K562 (cell line): ENCODE measurements at regions not wholly inside any gene's neighbourhood (a gene's known extent, or its start where the extent isn't known, plus 50 kb on each side); places are given as distances from the start of the nearest gene placed in this dataset.

Experiments used
- ATAC-seq: fragments of 200-7000 bp; cut with Tn5 transposase; 3 replicates; pipeline ENCODE4 v1.9.1; 2020; ENCODE audit warnings: moderate library complexity
- BruUV-seq: library from RNA; stranded (reverse); fragments of 400-500 nt; replicated peaks from 2 replicates; lab custom pipeline; 2021; lab: Mats Ljungman, UMichigan
- CTCF ChIA-PET: fragments of 300-600 bp; formaldehyde crosslinking; extraction: SDS; loops from one replicate; lab custom pipeline; 2021; ENCODE audit warnings: low intra/inter-chr PET ratio; lab: Yijun Ruan, JAX
- POLR2A ChIA-PET: fragments of 300-600, 350-650 bp; sonication (Branson Sonifier 250); formaldehyde crosslinking; extraction: SDS; loops from one replicate; lab custom pipeline; 2021; ENCODE audit warnings: antibody characterized with exemption, inconsistent platforms; lab: Yijun Ruan, JAX
- DNase-seq, 4 experiments: peaks; one replicate each; pipeline versions ENCODE4 v3.0.0 to v3.0.0-alpha.2; 2011 to 2018; ENCODE audit warnings: low spot score in 3 of 4, mixed read lengths in 3 of 4; ENCODE audit errors: extremely low read depth in 1 of 4
- FAIRE-seq: peaks from 2 replicates; lab custom pipeline; 2011; peaks lifted over from hg19 to GRCh38; lab: Jason Lieb, UNC
- H2AFZ ChIP-seq: 2 replicates; pipeline ENCODE4 v1.6.0; 2011; ENCODE audit warnings: low read depth, low read length, control low read depth, inconsistent platforms
- H3K27ac ChIP-seq: fragments of 200-600 bp; 3 replicates; pipeline ENCODE4 v1.8.0; 2011; ENCODE audit warnings: low read depth, mild to moderate bottlenecking, control low read depth, inconsistent platforms, low read length, moderate library complexity, mixed read lengths; ENCODE audit errors: extremely low read depth
- H3K27me3 ChIP-seq, 2 experiments: fragments of 300-600 bp in 1 of 2; 2 replicates in 1 of 2; 3 replicates in 1 of 2; pipeline versions ENCODE4 v1.6.0 to v1.8.0; 2011; ENCODE audit warnings: inconsistent platforms in 2 of 2, low read length in 2 of 2, mild to moderate bottlenecking in 1 of 2, mixed read lengths in 1 of 2, moderate library complexity in 1 of 2; ENCODE audit not compliant: control insufficient read depth in 2 of 2, insufficient read depth in 2 of 2
- H3K36me3 ChIP-seq: fragments of 300-600 bp; 3 replicates; pipeline ENCODE4 v1.8.0; 2011; ENCODE audit warnings: mild to moderate bottlenecking, low read length, inconsistent platforms; ENCODE audit not compliant: control insufficient read depth, insufficient read depth
- H3K4me1 ChIP-seq, 2 experiments: fragments of 200-600 bp in 1 of 2; replicated peaks in 1 of 2; 2 replicates in 1 of 2; 3 replicates in 1 of 2; pipeline versions ENCODE4 v1.5.1 to v1.8.0; 2011; ENCODE audit warnings: inconsistent platforms in 2 of 2, low read length in 2 of 2, mild to moderate bottlenecking in 1 of 2, mixed read lengths in 1 of 2, moderate library complexity in 1 of 2; ENCODE audit not compliant: control insufficient read depth in 2 of 2, insufficient read depth in 2 of 2
- H3K4me2 ChIP-seq: 2 replicates; pipeline ENCODE4 v1.6.1; 2011; ENCODE audit warnings: low read length, control low read depth, inconsistent platforms, mixed read lengths; ENCODE audit not compliant: insufficient read depth
- H3K4me3 ChIP-seq: fragments of 200-600 bp; sonication (generic), shearing (Covaris generic); 2 replicates; pipeline ENCODE4 v1.5.1; 2016; ENCODE audit warnings: control low read depth, inconsistent platforms
- H3K79me2 ChIP-seq: fragments of 200-600 bp; 3 replicates; pipeline ENCODE4 v1.8.0; 2011; ENCODE audit warnings: low read length, inconsistent platforms; ENCODE audit not compliant: control insufficient read depth, insufficient read depth
- H3K9ac ChIP-seq, 2 experiments: 2 replicates each; pipeline versions ENCODE4 v1.6.0 to v1.6.1; 2011; ENCODE audit warnings: low read depth in 2 of 2, low read length in 2 of 2, control low read depth in 1 of 2, inconsistent platforms in 1 of 2, mild to moderate bottlenecking in 1 of 2, mixed read lengths in 1 of 2; ENCODE audit not compliant: insufficient read depth in 1 of 2
- H3K9me1 ChIP-seq: one replicate; pipeline ENCODE4 v1.6.0; 2011; ENCODE audit warnings: inconsistent platforms, mild to moderate bottlenecking, low read length, moderate library complexity; ENCODE audit not compliant: control insufficient read depth, insufficient read depth
- H3K9me3 ChIP-seq: replicated peaks from 2 replicates; pipeline ENCODE4 v1.5.1; 2011; ENCODE audit warnings: low read depth, low read length, inconsistent platforms; ENCODE audit not compliant: control insufficient read depth, insufficient read depth
- H4K20me1 ChIP-seq: replicated peaks from 2 replicates; pipeline ENCODE4 v1.6.1; 2011; ENCODE audit warnings: low read length, inconsistent platforms, mixed read lengths; ENCODE audit not compliant: control insufficient read depth, insufficient read depth
- CBX5 ChIP-seq: IDR thresholded peaks from 2 replicates; pipeline ENCODE4 v1.6.1; 2014; ENCODE audit warnings: low read depth, borderline replicate concordance
- CREB1 ChIP-seq, 2 experiments: sonication (generic) in 1 of 2; formaldehyde crosslinking in 1 of 2; IDR thresholded peaks; 2 replicates each; pipeline versions ENCODE4 v1.6.1 to v1.8.0; 2012 to 2022; ENCODE audit warnings: inconsistent platforms in 1 of 2, mild to moderate bottlenecking in 1 of 2, missing genetic modification reagents in 1 of 2, moderate library complexity in 1 of 2
- CREM ChIP-seq: IDR thresholded peaks from 2 replicates; pipeline ENCODE4 v1.6.1; 2014; ENCODE audit warnings: antibody characterized with exemption, low read depth
- E2F6 ChIP-seq, 2 experiments: IDR thresholded peaks; 2 replicates each; pipeline ENCODE4 v1.6.1; 2011; ENCODE audit warnings: borderline replicate concordance in 1 of 2, control low read depth in 1 of 2, low read depth in 1 of 2, low read length in 1 of 2, mild to moderate bottlenecking in 1 of 2, mixed read lengths in 1 of 2, moderate library complexity in 1 of 2; ENCODE audit not compliant: insufficient read depth in 1 of 2, insufficient read length in 1 of 2, poor library complexity in 1 of 2, severe bottlenecking in 1 of 2; ENCODE audit errors: extremely low read depth in 1 of 2
- EHMT2 ChIP-seq: fragments of 450-650 bp; IDR thresholded peaks from 2 replicates; pipeline ENCODE4 v1.6.1; 2018; ENCODE audit warnings: antibody characterized with exemption
- EP400 ChIP-seq: fragments of 450-650 bp; IDR thresholded peaks from 2 replicates; pipeline ENCODE4 v1.6.1; 2017; ENCODE audit warnings: antibody characterized with exemption, mild to moderate bottlenecking, moderate library complexity
- FOXK2 ChIP-seq, 2 experiments: fragments of 450-650 bp; IDR thresholded peaks in 1 of 2; conservative IDR thresholded peaks in 1 of 2; 2 replicates each; pipeline ENCODE4 v1.6.1; 2016; ENCODE audit warnings: low read depth in 2 of 2, mild to moderate bottlenecking in 1 of 2
- GABPA ChIP-seq: fragments of 200-800 bp; sonication (Bioruptor generic); conservative IDR thresholded peaks from 2 replicates; pipeline ENCODE4 v1.6.1; 2016; ENCODE audit warnings: low read depth, missing genetic modification characterization, missing compliant biosample characterization
- SREBF2 ChIP-seq: sonication (generic); formaldehyde crosslinking; IDR thresholded peaks from 2 replicates; pipeline ENCODE4 v1.4.0; 2020; ENCODE audit warnings: mild to moderate bottlenecking, missing genetic modification reagents
- WHSC1 ChIP-seq: IDR thresholded peaks from one replicate; pipeline ENCODE4 v1.6.1; 2012; ENCODE audit warnings: low read length, control low read depth, inconsistent platforms
- ZNF644 ChIP-seq: fragments of 200-800 bp; sonication (Bioruptor generic); IDR thresholded peaks from 2 replicates; pipeline ENCODE4 v1.6.1; 2016; ENCODE audit warnings: low read depth, missing genetic modification characterization, missing compliant biosample characterization
- WGBS: fragments of 100-300 bp; shearing (Covaris generic); methylation state at CpG from one replicate; pipeline ENCODE4 v1.1.6; 2016; ENCODE audit warnings: low coverage, mixed read lengths; ENCODE audit not compliant: insufficient coverage; ENCODE audit errors: missing lambda C conversion rate; 5-methylcytosine and 5-hydroxymethylcytosine counted together
- in situ Hi-C: fragments of 300-500 bp; cut with MboI; formaldehyde crosslinking; loops from 4 replicates; pipeline ENCODE4 v1.15.0; 2018; ENCODE audit warnings: inconsistent platforms, mixed read lengths
- intact Hi-C: fragments of 100-400 bp; cut with micrococcal nuclease; formaldehyde crosslinking; loops from 2 replicates; pipeline ENCODE4 v1.14.2; 2022

- TF ChIP-seq SREBF2 (no peak), CBX5 (no peak)
- TF ChIP-seq, all 486 proteins: peak for 0
These were observed 115.5 kb upstream of the GALNT17 start (continued) for GRCh38 chr7:71016401-71016800.

GRCh38 chr7:71017602-71018001 lies 114.3 kb upstream of the GALNT17 start:
- Histone ChIP-seq H3K9ac (no peak overlapping the region), H3K27me3 (peaks cover 0 to 14% of the 10 kb centered on the region in 2 experiments; a peak in 3 of 5 replicates), H3K9me3 (no peaks in the 10 kb centered on the region), H3K4me2 (peak overlapping the region; percentile 24; the same call in 1 of the 2 replicates), H3K9me1 (no peaks in the 10 kb centered on the region), H4K20me1 (no peaks in the 10 kb centered on the region), H3K27ac (0 out of 3 replicates have a peak overlapping the region, but pooled peaks have one; percentile 6), H3K79me2 (no peaks in the 10 kb centered on the region), H3K36me3 (no peaks in the 10 kb centered on the region), H3K4me1 (no peaks in the 10 kb centered on the region; a peak in 2 of 5 replicates), H2AFZ (peak overlapping the region; percentile 74; the same call in 1 of the 2 replicates), H3K4me3 (no peak overlapping the region)
- CTCF ChIA-PET: no interaction called here
- no TSS peak for BruUV-seq
- intact Hi-C loops (no loop called here), in situ Hi-C loops (no loop called here)
- POLR2A ChIA-PET: no interaction called here
- ATAC-seq: peak; percentile 68
- peak; percentile 65 for FAIRE-seq
- WGBS: 10% methylated on average over 17 of the region's 17 CpGs
- peak in 2 of 4 experiments; percentile 18 to 47 for DNase-seq
- TF ChIP-seq E2F6 (IDR thresholded peaks at IDR 0.05; ENCODE audit: borderline replicate concordance in 1 of 2, extremely low read depth in 1 of 2, insufficient read depth in 1 of 2, insufficient read length in 1 of 2, low read depth in 1 of 2, low read length in 1 of 2, poor library complexity in 1 of 2, severe bottlenecking in 1 of 2) (peak in 1 of 2 experiments; percentile 36), CREM (peak; percentile 77), WHSC1 (no peak), EHMT2 (peak; percentile 19; the same call in 1 of the 2 replicates), FOXK2 (conservative IDR thresholded peaks at IDR 0.05 in 1 of 2, IDR thresholded peaks at IDR 0.05 in 1 of 2; ENCODE audit: low read depth in 2 of 2) (peak; percentile 60 to 66; a peak in 3 of 4 replicates), ZNF644 (no peak), GABPA (tag) (peak; percentile 71), EP400 (peak; percentile 50; the same call in 1 of the 2 replicates), CREB1 (IDR thresholded peaks at IDR 0.05) (peak; percentile 76), CREB1 (CRISPR knock-in tag; IDR thresholded peaks at IDR 0.05) (no peak)
